Endothelial cell of umbilical vein (primary cell): ENCODE measurements at regions not wholly inside any gene's neighbourhood (a gene's known extent, or its start where the extent isn't known, plus 50 kb on each side); places are given as distances from the start of the nearest gene placed in this dataset.

Experiments
- BruUV-seq: library from RNA; stranded (reverse); fragments of 400-500 nt; replicated peaks from 2 replicates; lab custom pipeline; 2021; lab: Mats Ljungman, UMichigan
- CTCF ChIA-PET: fragments of 300-600, 350-600 bp; sonication (Branson Sonifier 250); formaldehyde crosslinking; loops from one replicate; lab custom pipeline; 2021; ENCODE audit warnings: antibody characterized with exemption, inconsistent platforms; lab: Charles Lee
- POLR2A ChIA-PET: fragments of 300-600, 350-600 bp; sonication (Branson Sonifier 250); formaldehyde crosslinking; loops from one replicate; lab custom pipeline; 2021; ENCODE audit warnings: antibody characterized with exemption, inconsistent platforms; lab: Charles Lee
- DNase-seq: peaks from one replicate; pipeline ENCODE4 v3.0.0-alpha.2; 2011; ENCODE audit warnings: low read depth, low spot score
- FAIRE-seq: peaks from 2 replicates; lab custom pipeline; 2011; peaks lifted over from hg19 to GRCh38; lab: Jason Lieb, UNC
- H2AFZ ChIP-seq: 2 replicates; pipeline ENCODE4 v1.6.0; 2012; ENCODE audit warnings: low read depth, low read length, control low read depth, inconsistent platforms
- H3K27ac ChIP-seq: 2 replicates; pipeline ENCODE4 v1.5.1; 2011; ENCODE audit warnings: low read depth, mild to moderate bottlenecking, control low read depth, low read length, moderate library complexity; ENCODE audit not compliant: insufficient read depth
- H3K27me3 ChIP-seq, 2 experiments: 2 replicates each; pipeline versions ENCODE4 v1.6.0 to v1.6.1; 2011; ENCODE audit warnings: low read length in 2 of 2, mixed read lengths in 1 of 2; ENCODE audit not compliant: control insufficient read depth in 2 of 2, insufficient read depth in 2 of 2
- H3K36me3 ChIP-seq, 2 experiments: 2 replicates in 1 of 2; 3 replicates in 1 of 2; pipeline ENCODE4 v1.5.1; 2011; ENCODE audit warnings: low read length in 2 of 2, mild to moderate bottlenecking in 1 of 2, moderate library complexity in 1 of 2; ENCODE audit not compliant: control insufficient read depth in 2 of 2, insufficient read depth in 2 of 2; ENCODE audit errors: extremely low read depth in 1 of 2
- H3K4me1 ChIP-seq: 3 replicates; pipeline ENCODE4 v1.5.1; 2011; ENCODE audit warnings: mild to moderate bottlenecking, low read length; ENCODE audit not compliant: control insufficient read depth, insufficient read depth; ENCODE audit errors: extremely low read depth
- H3K4me2 ChIP-seq: 2 replicates; pipeline ENCODE4 v1.6.1; 2011; ENCODE audit warnings: low read length, control low read depth, mixed read lengths; ENCODE audit not compliant: insufficient read depth
- H3K4me3 ChIP-seq, 3 experiments: fragments of 200-600 bp in 1 of 3; sonication (generic), shearing (Covaris generic) in 1 of 3; replicated peaks in 1 of 3; 2 replicates each; pipeline ENCODE4 v1.5.1; 2011 to 2016; ENCODE audit warnings: control low read depth in 3 of 3, low read length in 3 of 3, mild to moderate bottlenecking in 2 of 3, inconsistent platforms in 1 of 3, low read depth in 1 of 3, moderate library complexity in 1 of 3; ENCODE audit not compliant: insufficient read depth in 1 of 3
- H3K79me2 ChIP-seq: 2 replicates; pipeline ENCODE4 v1.6.0; 2012; ENCODE audit warnings: low read length, inconsistent platforms; ENCODE audit not compliant: control insufficient read depth, insufficient read depth
- H3K9ac ChIP-seq: replicated peaks from 2 replicates; pipeline ENCODE3; 2011; ENCODE audit warnings: low read length, control low read depth; ENCODE audit not compliant: insufficient read depth; ENCODE audit errors: extremely low read depth
- H3K9me1 ChIP-seq: replicated peaks from 3 replicates; pipeline ENCODE4 v1.6.0; 2011; ENCODE audit warnings: mild to moderate bottlenecking, low read length; ENCODE audit not compliant: control insufficient read depth, insufficient read depth; ENCODE audit errors: extremely low read depth
- H3K9me3 ChIP-seq: replicated peaks from 2 replicates; pipeline ENCODE4 v1.5.1; 2012; ENCODE audit warnings: low read length, inconsistent platforms; ENCODE audit not compliant: control insufficient read depth, insufficient read depth
- H4K20me1 ChIP-seq: replicated peaks from 2 replicates; pipeline ENCODE3; 2011; ENCODE audit warnings: mild to moderate bottlenecking, low read length; ENCODE audit not compliant: control insufficient read depth, insufficient read depth; ENCODE audit errors: extremely low read depth
- EZH2 ChIP-seq: IDR thresholded peaks from 2 replicates; pipeline ENCODE4 v1.6.1; 2012; ENCODE audit warnings: borderline replicate concordance, low read depth, mild to moderate bottlenecking, moderate library complexity, low read length, inconsistent platforms; ENCODE audit not compliant: severe bottlenecking
- FOS ChIP-seq: IDR thresholded peaks from 2 replicates; pipeline ENCODE4 v1.6.1; 2011; ENCODE audit warnings: mild to moderate bottlenecking, low read length, moderate library complexity, borderline replicate concordance; ENCODE audit not compliant: insufficient read depth
- GATA2 ChIP-seq: IDR thresholded peaks from 2 replicates; pipeline ENCODE4 v1.7.0; 2011; ENCODE audit warnings: low read depth, mild to moderate bottlenecking, moderate library complexity, mixed read lengths, low read length; ENCODE audit not compliant: insufficient read length, insufficient read depth
- JUN ChIP-seq: IDR thresholded peaks from 2 replicates; pipeline ENCODE4 v1.6.1; 2011; ENCODE audit warnings: borderline replicate concordance, low read depth; ENCODE audit not compliant: insufficient read length, insufficient read depth
- MAX ChIP-seq: IDR thresholded peaks from 2 replicates; pipeline ENCODE4 v1.6.1; 2011; ENCODE audit not compliant: insufficient read depth, insufficient read length
- MYC ChIP-seq: IDR thresholded peaks from one replicate; pipeline ENCODE4 v1.6.1; 2011; ENCODE audit warnings: mild to moderate bottlenecking, low read depth, low read length
- POLR2A ChIP-seq: IDR thresholded peaks from 2 replicates; pipeline ENCODE4 v1.6.1; 2012; ENCODE audit warnings: low read depth, mild to moderate bottlenecking, control low read depth, low read length
- POLR2AphosphoS5 ChIP-seq: IDR thresholded peaks from 2 replicates; pipeline ENCODE4 v1.6.1; 2012; ENCODE audit warnings: low read depth, mild to moderate bottlenecking, control low read depth, low read length, moderate library complexity; ENCODE audit not compliant: insufficient read depth
- dilution Hi-C: fragments of 300-500 bp; cut with MboI; formaldehyde crosslinking; loops from one replicate; pipeline ENCODE4 v1.15.0; 2019; ENCODE audit warnings: low sequenced_read_pairs; ENCODE audit not compliant: extremely low pct_ligation_motif_present
- intact Hi-C: fragments of 100-400 bp; cut with micrococcal nuclease; formaldehyde crosslinking; loops from one replicate; pipeline ENCODE4 v1.10.0; 2022
- TF ChIP-seq, protein P1 (sequence below), 2 donors: IDR thresholded peaks; 1 replicate in 1 of 2; 2 replicates in 1 of 2; pipeline ENCODE4 v1.5.1; 2011; ENCODE audit warnings: low read length in 2 of 2, mild to moderate bottlenecking in 2 of 2, moderate library complexity in 2 of 2, control low read depth in 1 of 2, inconsistent platforms in 1 of 2, low read depth in 1 of 2; ENCODE audit not compliant: insufficient read depth in 1 of 2; ENCODE audit errors: extremely low read depth in 1 of 2

- intact Hi-C loops (no loop called here), dilution Hi-C loops (no loop called here)
- Histone ChIP-seq H3K9ac (no peak overlapping the region), H3K36me3 (no peaks in the 10 kb centered on the region), H3K79me2 (no peaks in the 10 kb centered on the region), H3K27ac (no peak overlapping the region), H3K9me1 (no peaks in the 10 kb centered on the region), H3K4me2 (no peak overlapping the region), H2AFZ (no peak overlapping the region), H3K4me3 (no peak overlapping the region), H3K4me1 (no peaks in the 10 kb centered on the region), H3K27me3 (no peaks in the 10 kb centered on the region), H4K20me1 (no peaks in the 10 kb centered on the region), H3K9me3 (no peaks in the 10 kb centered on the region)
- DNase-seq: no peak
- ChIA-PET CTCF (no interaction called here), POLR2A (no interaction called here)
- no peak for TF ChIP-seq POLR2A
- TF ChIP-seq EZH2: no peak
- TF ChIP-seq MYC: no peak
- TF ChIP-seq MAX: no peak
- TF ChIP-seq FOS: no peak
- no peak for TF ChIP-seq POLR2AphosphoS5
- TF ChIP-seq GATA2: no peak
- TF ChIP-seq JUN: no peak
- TF ChIP-seq, protein P1, sequence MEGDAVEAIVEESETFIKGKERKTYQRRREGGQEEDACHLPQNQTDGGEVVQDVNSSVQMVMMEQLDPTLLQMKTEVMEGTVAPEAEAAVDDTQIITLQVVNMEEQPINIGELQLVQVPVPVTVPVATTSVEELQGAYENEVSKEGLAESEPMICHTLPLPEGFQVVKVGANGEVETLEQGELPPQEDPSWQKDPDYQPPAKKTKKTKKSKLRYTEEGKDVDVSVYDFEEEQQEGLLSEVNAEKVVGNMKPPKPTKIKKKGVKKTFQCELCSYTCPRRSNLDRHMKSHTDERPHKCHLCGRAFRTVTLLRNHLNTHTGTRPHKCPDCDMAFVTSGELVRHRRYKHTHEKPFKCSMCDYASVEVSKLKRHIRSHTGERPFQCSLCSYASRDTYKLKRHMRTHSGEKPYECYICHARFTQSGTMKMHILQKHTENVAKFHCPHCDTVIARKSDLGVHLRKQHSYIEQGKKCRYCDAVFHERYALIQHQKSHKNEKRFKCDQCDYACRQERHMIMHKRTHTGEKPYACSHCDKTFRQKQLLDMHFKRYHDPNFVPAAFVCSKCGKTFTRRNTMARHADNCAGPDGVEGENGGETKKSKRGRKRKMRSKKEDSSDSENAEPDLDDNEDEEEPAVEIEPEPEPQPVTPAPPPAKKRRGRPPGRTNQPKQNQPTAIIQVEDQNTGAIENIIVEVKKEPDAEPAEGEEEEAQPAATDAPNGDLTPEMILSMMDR (IDR thresholded peaks at IDR 0.05; ENCODE audit: extremely low read depth in 1 of 2, insufficient read depth in 1 of 2, low read depth in 1 of 2, low read length in 2 of 2): no peak
- FAIRE-seq: no peak
- BruUV-seq: no TSS peak
Observed at GRCh38 chr4:181688432-181688831, 554.8 kb upstream of the TENM3 start.
